ENCODE measurements at regions not wholly inside any gene's neighbourhood (a gene's known extent, or its start where the extent isn't known, plus 50 kb on each side); places are given as distances from the start of the nearest gene placed in this dataset.

DNA sequence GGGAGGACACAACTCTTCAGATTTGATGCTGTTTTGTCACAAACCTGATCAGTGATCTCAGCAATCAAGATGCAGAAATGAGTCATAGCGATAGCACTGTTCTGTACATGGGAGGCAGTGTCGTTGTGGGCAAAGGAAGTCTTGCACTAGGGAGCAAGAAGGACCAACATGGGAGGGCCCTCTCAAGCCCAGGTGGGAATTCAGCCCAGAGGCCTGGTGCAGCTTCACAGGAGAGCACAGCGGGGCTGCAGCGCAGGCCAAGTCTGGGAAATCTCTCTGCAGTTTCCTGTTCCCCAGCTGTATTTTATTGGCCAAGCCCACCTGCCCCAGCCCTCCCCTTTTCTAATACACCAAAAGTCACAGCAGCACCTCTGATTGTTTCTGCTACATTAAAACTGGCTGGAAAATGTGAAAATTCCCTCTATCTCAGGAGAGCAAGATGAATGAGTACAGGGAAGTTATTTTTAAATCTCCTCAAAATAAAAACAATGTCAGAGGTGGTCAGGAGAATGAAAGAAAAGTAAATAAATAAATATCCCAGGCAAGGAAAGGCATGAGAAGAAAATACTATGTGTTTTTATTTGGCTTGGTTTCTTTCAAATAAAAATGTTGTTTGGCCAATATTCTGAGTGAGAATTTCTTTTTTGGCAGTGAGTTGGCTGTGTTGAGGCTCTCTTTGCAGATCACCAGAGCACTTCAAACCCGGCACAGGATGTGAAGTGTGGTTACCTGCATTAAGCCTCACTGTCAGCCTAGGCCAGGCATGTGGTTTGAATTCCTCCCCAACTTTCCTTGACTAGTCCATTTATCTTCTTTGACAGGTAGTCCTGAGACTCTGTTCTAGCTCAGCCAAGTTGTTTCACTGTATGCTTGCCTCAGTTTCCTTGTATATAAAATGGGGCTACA lies 422.1 kb downstream of the PLPP3 start:
- H3K27ac ChIP-seq: no peak overlapping the region
- ChIA-PET CTCF (no interaction called here), POLR2A (ENCODE audit: low non-redundant PET) (no interaction called here)
- TF ChIP-seq, protein P1, sequence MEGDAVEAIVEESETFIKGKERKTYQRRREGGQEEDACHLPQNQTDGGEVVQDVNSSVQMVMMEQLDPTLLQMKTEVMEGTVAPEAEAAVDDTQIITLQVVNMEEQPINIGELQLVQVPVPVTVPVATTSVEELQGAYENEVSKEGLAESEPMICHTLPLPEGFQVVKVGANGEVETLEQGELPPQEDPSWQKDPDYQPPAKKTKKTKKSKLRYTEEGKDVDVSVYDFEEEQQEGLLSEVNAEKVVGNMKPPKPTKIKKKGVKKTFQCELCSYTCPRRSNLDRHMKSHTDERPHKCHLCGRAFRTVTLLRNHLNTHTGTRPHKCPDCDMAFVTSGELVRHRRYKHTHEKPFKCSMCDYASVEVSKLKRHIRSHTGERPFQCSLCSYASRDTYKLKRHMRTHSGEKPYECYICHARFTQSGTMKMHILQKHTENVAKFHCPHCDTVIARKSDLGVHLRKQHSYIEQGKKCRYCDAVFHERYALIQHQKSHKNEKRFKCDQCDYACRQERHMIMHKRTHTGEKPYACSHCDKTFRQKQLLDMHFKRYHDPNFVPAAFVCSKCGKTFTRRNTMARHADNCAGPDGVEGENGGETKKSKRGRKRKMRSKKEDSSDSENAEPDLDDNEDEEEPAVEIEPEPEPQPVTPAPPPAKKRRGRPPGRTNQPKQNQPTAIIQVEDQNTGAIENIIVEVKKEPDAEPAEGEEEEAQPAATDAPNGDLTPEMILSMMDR (conservative IDR thresholded peaks at IDR 0.05; ENCODE audit: low read depth): no peak
- DNase-seq (ENCODE audit: low spot score): no peak

DNA sequence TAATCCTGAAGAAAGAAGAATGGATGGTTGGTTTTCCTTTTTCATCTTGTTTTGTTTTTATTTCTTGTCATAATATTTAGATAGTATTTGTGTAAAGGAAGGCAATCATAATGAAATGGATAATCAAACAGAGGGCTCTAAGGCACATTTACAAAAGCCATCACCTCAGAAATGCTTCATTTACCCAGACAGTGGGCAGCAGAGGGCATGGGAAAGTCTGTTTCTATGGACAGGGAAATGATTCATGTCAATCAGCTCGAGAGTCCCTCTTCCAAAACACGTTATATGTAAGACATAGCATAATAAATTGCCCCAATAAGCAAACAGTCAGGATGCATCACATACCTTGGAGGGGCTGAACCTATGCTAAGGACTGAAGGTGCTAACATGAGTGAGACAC lies 426.1 kb downstream of the PLPP3 start:
- no peak overlapping the region for H3K27ac ChIP-seq
- CTCF ChIA-PET: no interaction called here
- POLR2A ChIA-PET (ENCODE audit: low non-redundant PET): no interaction called here
- TF ChIP-seq, protein P1 (conservative IDR thresholded peaks at IDR 0.05; ENCODE audit: low read depth): no peak
- DNase-seq (ENCODE audit: low spot score): no peak

DNA sequence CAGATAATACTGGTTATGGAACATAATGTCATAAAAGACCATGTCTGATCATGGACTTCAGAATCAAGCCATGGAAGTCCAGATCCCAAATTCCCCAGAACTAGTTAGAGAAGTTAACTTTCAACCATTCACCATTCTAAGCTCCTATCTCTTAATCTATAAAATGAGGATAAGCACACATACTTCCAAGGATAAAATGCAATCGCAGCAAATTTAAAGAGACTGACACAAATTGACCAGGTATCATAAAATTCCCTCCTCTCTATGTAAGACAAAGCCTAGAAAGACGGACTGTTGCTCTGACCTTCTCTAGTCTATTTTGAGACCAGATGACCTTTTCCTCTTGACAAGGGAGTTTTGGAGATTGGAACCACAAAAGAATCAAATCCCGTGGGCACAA lies 426.7 kb downstream of the PLPP3 start:
- TF ChIP-seq, protein P1 (conservative IDR thresholded peaks at IDR 0.05; ENCODE audit: low read depth): no peak
- no peak for DNase-seq (ENCODE audit: low spot score)
- CTCF ChIA-PET: no interaction called here
- POLR2A ChIA-PET (ENCODE audit: low non-redundant PET): no interaction called here
- H3K27ac ChIP-seq: no peak overlapping the region

DNA sequence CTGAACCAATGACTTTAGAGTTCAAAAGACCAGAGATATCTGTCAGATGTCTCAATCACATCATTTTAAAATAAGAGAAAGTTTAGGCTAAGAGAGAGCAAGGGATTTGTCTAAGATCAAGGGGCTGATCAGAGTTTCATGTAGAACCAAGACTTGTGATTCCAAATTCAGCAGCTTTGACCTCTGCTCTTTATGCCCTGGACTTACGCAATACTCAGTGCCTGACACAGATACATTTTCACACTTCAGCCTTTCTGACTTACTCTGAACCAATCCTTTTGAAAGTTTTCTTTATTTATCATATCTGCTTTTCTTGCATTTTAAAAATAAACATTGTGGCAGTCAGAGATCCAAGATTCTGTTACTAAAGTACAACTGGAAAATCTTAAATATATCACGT lies 428.0 kb downstream of the PLPP3 start:
- DNase-seq (ENCODE audit: low spot score): no peak
- TF ChIP-seq, protein P1 (conservative IDR thresholded peaks at IDR 0.05; ENCODE audit: low read depth): no peak
- CTCF ChIA-PET: interaction anchor here (0.7 kb wide), 1 partner anchor 207 kb away, joined by 6 read pairs; no protein-coding TSS in a partner anchor
- POLR2A ChIA-PET (ENCODE audit: low non-redundant PET): no interaction called here
- H3K27ac ChIP-seq: no peak overlapping the region

DNA sequence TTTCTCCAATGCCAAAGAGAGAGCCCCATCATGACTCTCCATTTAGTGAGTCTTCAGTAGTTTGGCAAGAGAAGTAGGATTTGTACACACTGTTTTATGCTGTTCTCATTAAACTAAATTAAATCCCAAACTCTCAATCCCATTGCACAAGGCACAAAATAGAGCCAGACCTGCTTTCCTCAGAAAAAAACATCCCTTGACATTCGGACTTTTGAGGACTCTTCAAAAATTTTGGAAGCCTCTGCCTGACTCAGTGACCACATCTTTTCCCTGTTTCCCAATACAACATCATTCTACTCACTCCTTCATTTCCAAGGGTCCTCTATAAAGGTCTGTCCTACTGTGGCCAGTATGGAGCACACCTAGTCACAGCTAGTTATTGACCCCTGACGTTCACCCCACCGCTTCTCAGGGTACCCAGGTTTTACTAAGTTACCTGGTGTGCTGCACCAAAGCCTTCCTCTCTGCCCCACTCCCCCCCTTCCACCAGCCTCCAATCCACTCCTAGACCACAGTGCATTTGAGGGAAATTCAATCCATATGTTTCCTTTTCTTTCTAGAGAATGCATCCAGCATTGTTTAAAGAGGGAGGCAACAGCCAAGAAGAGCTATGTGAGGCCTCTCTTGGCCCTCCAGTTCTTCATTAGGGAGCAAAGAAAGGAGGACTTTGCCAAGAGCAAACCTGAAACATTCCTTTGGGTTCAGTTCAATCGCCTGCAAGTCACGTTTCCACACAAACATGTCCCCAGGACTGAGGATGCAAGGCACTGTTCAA lies 428.7 kb downstream of the PLPP3 start:
- no peak for DNase-seq (ENCODE audit: low spot score)
- no peak overlapping the region for H3K27ac ChIP-seq
- CTCF ChIA-PET: interaction anchor here (0.7 kb wide), 1 partner anchor 206 kb away, joined by 6 read pairs; no protein-coding TSS in a partner anchor
- TF ChIP-seq, protein P1 (conservative IDR thresholded peaks at IDR 0.05; ENCODE audit: low read depth): no peak
- POLR2A ChIA-PET (ENCODE audit: low non-redundant PET): no interaction called here

DNA sequence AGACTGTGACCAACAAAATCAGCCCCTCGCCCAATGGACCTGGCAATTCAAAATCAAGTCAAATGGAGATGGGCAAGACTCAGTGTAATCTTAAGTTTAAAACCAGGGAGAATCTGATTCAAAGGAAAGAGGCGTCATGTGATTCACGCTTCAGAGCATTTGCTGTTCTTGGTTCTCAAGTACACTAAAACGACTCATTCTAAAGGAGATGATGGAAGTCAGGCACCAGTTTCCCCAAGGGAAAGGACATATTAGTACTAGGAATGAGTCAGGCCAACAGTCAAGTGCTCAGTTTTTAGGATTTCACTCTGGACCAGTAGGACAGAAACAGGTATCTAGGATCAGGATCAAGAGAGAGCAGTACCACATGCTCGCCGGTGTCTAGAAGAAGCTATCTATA lies 429.6 kb downstream of the PLPP3 start:
- CTCF ChIA-PET: no interaction called here
- POLR2A ChIA-PET (ENCODE audit: low non-redundant PET): no interaction called here
- TF ChIP-seq, protein P1 (conservative IDR thresholded peaks at IDR 0.05; ENCODE audit: low read depth): no peak
- no peak overlapping the region for H3K27ac ChIP-seq
- no peak for DNase-seq (ENCODE audit: low spot score)

All from RWPE1 (cell line).